ENCODE measurements at regions not wholly inside any gene's neighbourhood (a gene's known extent, or its start where the extent isn't known, plus 50 kb on each side); places are given as distances from the start of the nearest gene placed in this dataset.

GRCh38 chr21:17455028-17455353, 57.9 kb upstream of the CXADR start:
- TF ChIP-seq CTCF (IDR thresholded peaks at IDR 0.05; ENCODE audit: low read depth, low read length) (no peak), EZH2phosphoT487 (IDR thresholded peaks at IDR 0.05; ENCODE audit: low read depth) (no peak)
